ENCODE measurements at regions not wholly inside any gene's neighbourhood (a gene's known extent, or its start where the extent isn't known, plus 50 kb on each side); places are given as distances from the start of the nearest gene placed in this dataset.

DNA sequence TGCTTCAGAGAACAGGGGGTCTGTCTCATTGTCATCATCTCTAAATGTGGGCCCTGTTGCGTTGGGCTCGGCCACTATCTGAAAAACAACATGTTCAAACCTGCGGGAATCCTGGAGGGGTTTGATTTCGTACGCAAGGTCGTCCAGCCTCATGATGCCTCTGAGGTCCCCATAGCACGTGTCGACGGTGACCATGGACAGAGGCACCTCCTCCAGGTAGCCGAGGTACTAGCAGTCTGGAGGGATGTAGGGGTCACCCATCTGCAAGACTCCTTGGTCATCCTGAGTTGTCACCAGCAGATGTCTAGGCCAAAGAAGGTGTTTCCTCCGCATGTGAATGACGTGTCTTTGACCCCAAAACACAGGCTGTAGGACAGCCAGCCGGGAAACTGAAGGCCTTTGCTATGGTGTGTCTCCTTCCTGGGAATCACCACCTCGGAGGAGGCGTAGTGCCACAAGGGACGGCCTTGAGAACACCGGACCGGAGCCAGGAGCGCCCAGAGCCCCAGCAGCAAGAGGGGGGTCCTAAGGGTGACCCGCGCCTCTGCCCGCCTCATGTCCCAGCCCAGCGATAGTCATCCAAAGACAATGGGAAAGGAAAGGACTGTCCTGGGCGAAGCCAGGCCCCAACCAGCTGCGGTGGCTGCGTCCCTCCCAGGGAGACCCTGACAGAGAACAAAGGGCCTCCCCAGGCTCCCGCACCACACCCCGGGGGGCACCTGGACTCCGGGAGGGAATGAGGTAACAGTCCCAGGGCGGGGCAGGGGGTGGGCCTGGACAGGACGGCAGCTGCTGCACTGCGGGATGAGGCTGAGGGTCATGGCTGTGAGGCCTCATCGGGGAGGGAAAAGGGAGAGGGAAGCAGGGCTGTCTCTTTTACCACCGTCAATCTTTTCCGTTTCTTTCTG, 445.5 kb downstream of the TMEM121 start:
- TF ChIP-seq, protein P1, sequence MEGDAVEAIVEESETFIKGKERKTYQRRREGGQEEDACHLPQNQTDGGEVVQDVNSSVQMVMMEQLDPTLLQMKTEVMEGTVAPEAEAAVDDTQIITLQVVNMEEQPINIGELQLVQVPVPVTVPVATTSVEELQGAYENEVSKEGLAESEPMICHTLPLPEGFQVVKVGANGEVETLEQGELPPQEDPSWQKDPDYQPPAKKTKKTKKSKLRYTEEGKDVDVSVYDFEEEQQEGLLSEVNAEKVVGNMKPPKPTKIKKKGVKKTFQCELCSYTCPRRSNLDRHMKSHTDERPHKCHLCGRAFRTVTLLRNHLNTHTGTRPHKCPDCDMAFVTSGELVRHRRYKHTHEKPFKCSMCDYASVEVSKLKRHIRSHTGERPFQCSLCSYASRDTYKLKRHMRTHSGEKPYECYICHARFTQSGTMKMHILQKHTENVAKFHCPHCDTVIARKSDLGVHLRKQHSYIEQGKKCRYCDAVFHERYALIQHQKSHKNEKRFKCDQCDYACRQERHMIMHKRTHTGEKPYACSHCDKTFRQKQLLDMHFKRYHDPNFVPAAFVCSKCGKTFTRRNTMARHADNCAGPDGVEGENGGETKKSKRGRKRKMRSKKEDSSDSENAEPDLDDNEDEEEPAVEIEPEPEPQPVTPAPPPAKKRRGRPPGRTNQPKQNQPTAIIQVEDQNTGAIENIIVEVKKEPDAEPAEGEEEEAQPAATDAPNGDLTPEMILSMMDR (IDR thresholded peaks at IDR 0.05; ENCODE audit: insufficient read depth, low read depth, low read length): no peak
- TF ChIP-seq EZH2 (IDR thresholded peaks at IDR 0.05; ENCODE audit: insufficient read depth, low read length): no peak
